ENCODE measurements at regions not wholly inside any gene's neighbourhood (a gene's known extent, or its start where the extent isn't known, plus 50 kb on each side); places are given as distances from the start of the nearest gene placed in this dataset.

GRCh38 chr10:34907743-34908430 is 92.8 kb upstream of the PARD3 start:
- TF ChIP-seq, protein P1, sequence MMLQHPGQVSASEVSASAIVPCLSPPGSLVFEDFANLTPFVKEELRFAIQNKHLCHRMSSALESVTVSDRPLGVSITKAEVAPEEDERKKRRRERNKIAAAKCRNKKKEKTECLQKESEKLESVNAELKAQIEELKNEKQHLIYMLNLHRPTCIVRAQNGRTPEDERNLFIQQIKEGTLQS (IDR thresholded peaks at IDR 0.05): no peak
- no peak for TF ChIP-seq RAD21 (IDR thresholded peaks at IDR 0.05; ENCODE audit: low read depth)
- TF ChIP-seq, protein P2, sequence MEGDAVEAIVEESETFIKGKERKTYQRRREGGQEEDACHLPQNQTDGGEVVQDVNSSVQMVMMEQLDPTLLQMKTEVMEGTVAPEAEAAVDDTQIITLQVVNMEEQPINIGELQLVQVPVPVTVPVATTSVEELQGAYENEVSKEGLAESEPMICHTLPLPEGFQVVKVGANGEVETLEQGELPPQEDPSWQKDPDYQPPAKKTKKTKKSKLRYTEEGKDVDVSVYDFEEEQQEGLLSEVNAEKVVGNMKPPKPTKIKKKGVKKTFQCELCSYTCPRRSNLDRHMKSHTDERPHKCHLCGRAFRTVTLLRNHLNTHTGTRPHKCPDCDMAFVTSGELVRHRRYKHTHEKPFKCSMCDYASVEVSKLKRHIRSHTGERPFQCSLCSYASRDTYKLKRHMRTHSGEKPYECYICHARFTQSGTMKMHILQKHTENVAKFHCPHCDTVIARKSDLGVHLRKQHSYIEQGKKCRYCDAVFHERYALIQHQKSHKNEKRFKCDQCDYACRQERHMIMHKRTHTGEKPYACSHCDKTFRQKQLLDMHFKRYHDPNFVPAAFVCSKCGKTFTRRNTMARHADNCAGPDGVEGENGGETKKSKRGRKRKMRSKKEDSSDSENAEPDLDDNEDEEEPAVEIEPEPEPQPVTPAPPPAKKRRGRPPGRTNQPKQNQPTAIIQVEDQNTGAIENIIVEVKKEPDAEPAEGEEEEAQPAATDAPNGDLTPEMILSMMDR (IDR thresholded peaks at IDR 0.05 in 2 of 3, conservative IDR thresholded peaks at IDR 0.05 in 1 of 3; ENCODE audit: borderline replicate concordance in 1 of 3, insufficient read depth in 1 of 3, low read depth in 2 of 3, low read length in 2 of 3): no peak
- no peak for TF ChIP-seq EZH2 (IDR thresholded peaks at IDR 0.05)
